Adrenal gland (tissue), 9 donors: ENCODE measurements at regions not wholly inside any gene's neighbourhood (a gene's known extent, or its start where the extent isn't known, plus 50 kb on each side); places are given as distances from the start of the nearest gene placed in this dataset.

Source experiments
- DNase-seq, 7 donors: peaks; one replicate each; pipeline ENCODE4 v3.0.0-alpha.2; 2019 to 2020
- H3K27ac ChIP-seq, 5 donors: fragments of 200-600 bp; sonication (generic) in 4 of 5; 1 replicate in 3 of 5; 2 replicates in 2 of 5; pipeline versions ENCODE4 v1.5.1 to v1.8.0; 2016 to 2020; ENCODE audit warnings: mild to moderate bottlenecking in 1 of 5
- H3K27me3 ChIP-seq: fragments of 200-600 bp; 2 replicates; pipeline ENCODE4 v1.8.0; 2021
- H3K36me3 ChIP-seq, 2 donors: fragments of 200-600 bp; replicated peaks in 1 of 2; 1 replicate in 1 of 2; 2 replicates in 1 of 2; pipeline versions ENCODE4 v1.5.1 to v1.8.0; 2018 to 2022
- H3K4me1 ChIP-seq, 2 donors: fragments of 200-600 bp; replicated peaks in 1 of 2; 1 replicate in 1 of 2; 2 replicates in 1 of 2; pipeline versions ENCODE4 v1.5.1 to v1.8.0; 2018 to 2021
- H3K4me3 ChIP-seq, 4 donors: fragments of 200-600 bp; sonication (generic) in 3 of 4; one replicate each; pipeline ENCODE4 v1.5.1; 2016 to 2018
- H3K9me3 ChIP-seq, 3 donors: fragments of 200-600 bp; sonication (generic) in 1 of 3; replicated peaks in 1 of 3; 1 replicate in 2 of 3; 2 replicates in 1 of 3; pipeline versions ENCODE4 v1.5.1 to v1.8.0; 2016 to 2021
- POLR2A ChIP-seq, 2 donors: fragments of 450-650 bp; IDR thresholded peaks; one replicate each; pipeline ENCODE4 v1.6.1; 2017; ENCODE audit warnings: antibody characterized with exemption in 2 of 2, mild to moderate bottlenecking in 2 of 2, moderate library complexity in 1 of 2
- WGBS, 4 donors: extraction: QIAGEN DNeasy Blood & Tissue Kit in 2 of 4; methylation state at CpG; one replicate each; pipeline versions ENCODE4 v1.1.5 to v1.1.7; 2013 to 2017; 5-methylcytosine and 5-hydroxymethylcytosine counted together
- intact Hi-C, 2 donors: fragments of 100-400 bp; cut with DNase I; formaldehyde crosslinking; loops; one replicate each; pipeline versions ENCODE4 v1.14.1 to v1.15.0; 2022 to 2023
- TF ChIP-seq, protein P1 (sequence below), 6 experiments: fragments of 450-650 bp in 4 of 6; fragments of 200-600 bp in 2 of 6; sonication (generic) in 1 of 6; IDR thresholded peaks; 1 replicate in 5 of 6; 2 replicates in 1 of 6; pipeline versions ENCODE4 v1.5.1 to v1.8.0; 2016 to 2021; ENCODE audit warnings: antibody characterized with exemption in 6 of 6, mild to moderate bottlenecking in 2 of 6, moderate library complexity in 1 of 6
- donor health status: healthy with polysubstance abuse.
- donor health status: Bipolar disorder and iron deficiency.
- donor health status: DM: yes; HTN: yes; CAD: no.
- donor health status: DM: no; HTN: no; CAD: no.
- donor health status: DM: no; HTN: no; CAD: no.

DNA sequence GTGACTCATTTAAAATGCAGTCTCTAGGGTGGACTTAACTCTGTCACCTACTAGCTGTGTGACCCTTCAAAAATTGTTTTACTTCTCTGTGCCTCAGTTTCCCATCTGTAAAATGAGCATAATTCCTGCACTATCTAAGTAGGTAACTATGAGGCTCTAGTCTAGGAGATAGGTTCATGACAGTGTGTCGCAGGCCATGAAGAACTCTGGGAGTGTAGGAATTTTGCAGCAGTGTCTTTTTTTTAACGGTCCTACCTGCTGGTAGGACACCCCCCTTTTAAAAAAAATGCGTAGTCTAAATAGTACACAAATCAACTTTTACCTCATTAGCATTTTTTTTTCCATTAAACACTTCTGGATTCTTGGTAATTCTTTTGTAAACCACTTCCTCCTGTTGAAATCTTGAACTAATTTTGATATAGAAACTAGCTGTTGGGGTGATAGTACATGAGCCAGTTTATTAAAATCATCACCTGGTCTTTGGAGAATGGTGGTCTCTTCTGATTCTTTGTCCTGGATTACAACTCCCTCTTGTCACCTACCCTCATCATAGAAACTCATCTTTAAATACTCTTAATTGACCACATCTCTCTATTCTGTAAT, 86.0 kb upstream of the SLC38A2 start:
- WGBS, 4 donors: 81 to 93% (median 85%) methylated on average over 3 of the region's 3 CpGs
- DNase-seq: no peak
- intact Hi-C loops: no loop called here
- TF ChIP-seq, protein P1, sequence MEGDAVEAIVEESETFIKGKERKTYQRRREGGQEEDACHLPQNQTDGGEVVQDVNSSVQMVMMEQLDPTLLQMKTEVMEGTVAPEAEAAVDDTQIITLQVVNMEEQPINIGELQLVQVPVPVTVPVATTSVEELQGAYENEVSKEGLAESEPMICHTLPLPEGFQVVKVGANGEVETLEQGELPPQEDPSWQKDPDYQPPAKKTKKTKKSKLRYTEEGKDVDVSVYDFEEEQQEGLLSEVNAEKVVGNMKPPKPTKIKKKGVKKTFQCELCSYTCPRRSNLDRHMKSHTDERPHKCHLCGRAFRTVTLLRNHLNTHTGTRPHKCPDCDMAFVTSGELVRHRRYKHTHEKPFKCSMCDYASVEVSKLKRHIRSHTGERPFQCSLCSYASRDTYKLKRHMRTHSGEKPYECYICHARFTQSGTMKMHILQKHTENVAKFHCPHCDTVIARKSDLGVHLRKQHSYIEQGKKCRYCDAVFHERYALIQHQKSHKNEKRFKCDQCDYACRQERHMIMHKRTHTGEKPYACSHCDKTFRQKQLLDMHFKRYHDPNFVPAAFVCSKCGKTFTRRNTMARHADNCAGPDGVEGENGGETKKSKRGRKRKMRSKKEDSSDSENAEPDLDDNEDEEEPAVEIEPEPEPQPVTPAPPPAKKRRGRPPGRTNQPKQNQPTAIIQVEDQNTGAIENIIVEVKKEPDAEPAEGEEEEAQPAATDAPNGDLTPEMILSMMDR (IDR thresholded peaks at IDR 0.05): no peak
- no peak for TF ChIP-seq POLR2A (IDR thresholded peaks at IDR 0.05)
- Histone ChIP-seq H3K4me1 (peaks cover 3 to 33% of the 10 kb centered on the region in 2 donors), H3K27me3 (no peaks in the 10 kb centered on the region), H3K4me3 (no peak overlapping the region), H3K36me3 (no peaks in the 10 kb centered on the region), H3K9me3 (no peaks in the 10 kb centered on the region), H3K27ac (no peak overlapping the region)

DNA sequence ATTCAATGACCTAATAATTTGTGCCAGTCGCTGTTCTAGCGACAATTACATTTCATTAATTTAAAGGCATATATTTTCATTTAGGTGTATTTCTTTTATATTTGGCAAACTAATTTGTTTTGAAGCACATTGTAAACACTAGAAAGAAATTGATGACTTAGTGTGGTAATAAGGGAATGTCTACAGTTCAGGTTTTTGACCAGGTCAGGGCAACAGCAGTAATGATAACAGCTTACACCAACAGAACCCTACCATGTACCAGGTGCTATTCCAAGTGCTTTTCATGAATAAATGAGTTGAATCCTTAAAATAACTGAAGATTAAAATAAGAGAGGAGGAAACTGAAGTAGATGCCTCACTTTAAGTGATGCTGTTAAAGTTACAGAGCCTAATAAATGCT, 85.4 kb upstream of the SLC38A2 start:
- 95 to 99% (median 97%) methylated on average over 2 of the region's 2 CpGs for WGBS, 4 donors
- H3K27me3 ChIP-seq: no peaks in the 10 kb centered on the region
- H3K36me3 ChIP-seq: no peaks in the 10 kb centered on the region
- no peak for TF ChIP-seq POLR2A (IDR thresholded peaks at IDR 0.05)
- TF ChIP-seq, protein P1 (IDR thresholded peaks at IDR 0.05): no peak
- intact Hi-C loops: no loop called here
- peaks cover 3 to 29% of the 10 kb centered on the region in 2 donors for H3K4me1 ChIP-seq
- H3K4me3 ChIP-seq: no peak overlapping the region
- no peak overlapping the region for H3K27ac ChIP-seq
- no peak for DNase-seq
- no peaks in the 10 kb centered on the region for H3K9me3 ChIP-seq

DNA sequence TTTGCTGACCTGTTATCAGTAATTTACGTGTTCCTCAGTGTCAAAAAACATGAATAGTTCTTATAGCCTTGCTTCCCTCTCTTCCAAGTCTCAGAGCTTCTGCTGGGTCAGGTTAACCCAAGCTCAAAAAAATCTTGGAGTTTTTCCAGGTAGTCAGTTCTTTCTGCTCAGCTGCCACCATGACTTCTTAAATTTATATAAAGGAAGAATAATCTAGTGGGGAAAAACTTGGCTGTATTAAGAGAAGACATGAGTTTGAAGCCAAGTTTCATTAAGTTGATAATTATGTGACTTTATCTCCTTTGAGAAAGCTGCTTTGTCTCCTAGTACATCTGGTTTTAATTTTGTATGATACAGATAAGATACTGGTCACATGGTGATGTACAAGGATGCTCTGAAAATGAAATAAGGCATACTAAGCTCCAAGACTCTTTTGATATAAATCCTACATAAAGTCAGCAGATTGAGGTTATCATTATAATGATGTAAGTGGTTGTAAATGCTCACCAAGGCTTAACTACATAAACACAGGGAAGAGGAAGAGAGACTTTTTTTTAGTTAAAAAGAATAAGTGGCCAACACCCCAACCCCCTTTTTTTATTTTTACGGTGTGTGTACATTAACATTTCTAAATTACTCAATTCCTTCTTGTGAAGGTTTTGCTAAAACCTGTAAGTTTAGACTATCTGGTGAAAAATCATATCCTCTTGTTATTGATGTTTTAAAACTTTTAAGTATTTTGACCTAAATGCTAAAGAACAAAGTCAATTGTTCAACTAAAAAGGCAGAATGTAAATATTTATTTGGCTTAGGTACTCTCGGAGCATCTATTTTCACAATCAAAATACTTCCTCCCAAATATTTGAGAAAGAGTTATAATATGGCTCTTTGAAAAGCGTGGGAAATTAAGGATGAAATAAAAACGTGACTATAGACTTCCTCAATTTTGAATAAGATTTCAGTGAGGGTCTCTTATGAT, 84.1 kb upstream of the SLC38A2 start:
- H3K27ac ChIP-seq: no peak overlapping the region
- no peak overlapping the region for H3K4me3 ChIP-seq
- DNase-seq: no peak
- no peak for TF ChIP-seq POLR2A (IDR thresholded peaks at IDR 0.05)
- TF ChIP-seq, protein P1 (IDR thresholded peaks at IDR 0.05): no peak
- no peaks in the 10 kb centered on the region for H3K9me3 ChIP-seq
- peaks cover 12 to 33% of the 10 kb centered on the region in 2 donors for H3K4me1 ChIP-seq
- 59 to 76% (median 72%) methylated on average over 5 of the region's 5 CpGs for WGBS, 4 donors
- H3K27me3 ChIP-seq: no peaks in the 10 kb centered on the region
- no peaks in the 10 kb centered on the region for H3K36me3 ChIP-seq
- intact Hi-C loops: no loop called here

DNA sequence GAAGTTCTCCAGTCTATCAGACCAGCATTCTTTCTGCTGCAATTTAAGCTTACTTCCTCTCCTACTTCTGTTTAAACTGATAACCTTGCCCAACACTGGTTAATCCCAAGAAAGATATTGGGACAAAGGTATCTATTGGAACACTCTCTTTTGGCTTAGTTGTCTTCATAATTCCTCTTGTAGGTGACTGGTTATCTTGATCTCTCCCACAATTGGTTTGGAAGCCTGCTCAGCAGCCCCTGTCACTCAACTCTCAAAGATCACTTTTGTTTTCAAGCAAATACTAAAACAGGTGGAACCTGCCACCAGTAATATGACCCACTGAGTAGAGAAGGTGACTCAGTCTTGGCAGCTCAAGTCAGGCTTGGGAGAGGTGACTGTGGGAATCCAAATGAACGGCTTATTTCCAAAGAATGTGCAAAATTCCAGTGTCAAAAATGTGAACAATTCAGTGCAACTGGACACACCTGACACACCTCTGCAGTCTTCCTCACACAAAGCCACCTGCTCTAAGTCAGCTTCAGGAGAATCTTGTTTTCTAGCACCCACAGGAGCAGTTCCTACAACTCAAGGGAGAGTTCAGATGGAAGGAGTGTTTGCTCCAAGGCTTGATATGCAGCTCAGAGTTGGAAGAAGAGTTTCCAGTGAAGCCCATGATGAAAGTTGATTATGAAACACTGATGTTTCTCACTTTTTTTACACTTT, 83.2 kb upstream of the SLC38A2 start:
- peaks cover 12 to 28% of the 10 kb centered on the region in 2 donors for H3K4me1 ChIP-seq
- WGBS, 4 donors: 81 to 93% (median 86%) methylated on average over 1 of the region's 1 CpG
- H3K36me3 ChIP-seq: no peaks in the 10 kb centered on the region
- TF ChIP-seq POLR2A (IDR thresholded peaks at IDR 0.05): no peak
- intact Hi-C loops: no loop called here
- DNase-seq: no peak
- no peak overlapping the region for H3K4me3 ChIP-seq
- no peak overlapping the region for H3K27ac ChIP-seq
- H3K9me3 ChIP-seq: no peaks in the 10 kb centered on the region
- no peaks in the 10 kb centered on the region for H3K27me3 ChIP-seq
